Left hindlimb (tissue), 1 donor: ENCODE measurements at regions not wholly inside any gene's neighbourhood (a gene's known extent, or its start where the extent isn't known, plus 50 kb on each side); places are given as distances from the start of the nearest gene placed in this dataset.
"Not testable (repeated sequence)": the region's sequence is repeated elsewhere in the genome, so short reads cannot be mapped to it uniquely, and the experiment has no call there.

Experiments used
- DNase-seq: peaks from one replicate; pipeline ENCODE4 v3.0.0-alpha.2; 2018

DNA sequence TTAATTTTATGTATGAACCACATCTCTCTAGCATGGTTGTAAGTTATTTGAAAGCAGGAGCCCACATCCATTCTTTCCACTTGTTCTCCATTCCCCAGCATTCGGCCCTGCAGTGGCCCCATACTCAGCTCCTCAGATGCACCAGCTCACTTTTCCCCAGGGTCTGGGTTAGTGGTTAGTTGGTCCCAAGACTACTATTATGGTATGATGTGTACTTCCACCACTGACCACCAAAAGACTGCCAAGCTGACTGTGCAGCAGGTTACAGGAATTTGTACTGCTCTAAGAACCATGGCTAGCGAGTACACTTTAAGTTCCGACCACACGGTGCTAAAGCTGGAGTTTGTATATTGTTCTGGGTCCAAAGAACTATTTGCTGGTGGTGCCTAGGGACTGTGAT is 413.6 kb upstream of the TCF4 start:
- no peak for DNase-seq

DNA sequence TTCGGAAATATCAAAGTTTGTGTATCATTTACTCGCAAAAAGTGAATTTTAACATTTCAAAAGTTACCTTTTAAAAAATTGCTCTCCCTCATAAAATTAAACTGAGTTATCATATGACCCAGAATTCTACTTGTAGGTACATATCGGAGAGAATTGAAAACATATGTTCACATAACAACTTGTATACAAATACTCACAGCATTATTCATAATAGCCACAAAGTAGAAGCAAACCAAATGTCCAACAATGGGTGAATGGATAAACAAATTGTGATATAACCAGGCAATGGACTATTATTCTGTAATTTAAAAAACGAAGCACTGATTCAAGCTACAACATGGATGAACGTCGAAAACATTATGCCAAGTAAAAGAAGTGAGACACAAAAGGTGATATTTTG is 412.0 kb upstream of the TCF4 start:
- DNase-seq: no peak

DNA sequence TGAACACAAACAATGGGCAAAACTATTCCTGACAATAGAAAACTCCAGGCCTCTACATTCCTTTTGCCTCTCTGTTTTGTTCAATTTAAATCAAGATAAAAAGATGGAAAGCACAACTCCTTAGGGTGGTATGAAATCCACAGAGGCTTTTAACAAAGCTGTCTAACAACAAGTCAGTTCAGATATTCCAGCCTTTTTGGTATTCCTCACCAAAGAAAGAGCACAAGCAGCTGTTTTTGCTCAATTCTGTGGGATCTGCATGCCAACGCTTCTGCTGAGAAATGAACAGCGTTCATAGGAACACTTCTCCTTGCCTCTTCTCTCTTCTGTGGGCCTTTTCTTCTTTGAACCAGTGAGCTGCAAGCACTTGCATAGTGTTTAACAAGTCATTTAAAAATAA is 411.6 kb upstream of the TCF4 start:
- no peak for DNase-seq

DNA sequence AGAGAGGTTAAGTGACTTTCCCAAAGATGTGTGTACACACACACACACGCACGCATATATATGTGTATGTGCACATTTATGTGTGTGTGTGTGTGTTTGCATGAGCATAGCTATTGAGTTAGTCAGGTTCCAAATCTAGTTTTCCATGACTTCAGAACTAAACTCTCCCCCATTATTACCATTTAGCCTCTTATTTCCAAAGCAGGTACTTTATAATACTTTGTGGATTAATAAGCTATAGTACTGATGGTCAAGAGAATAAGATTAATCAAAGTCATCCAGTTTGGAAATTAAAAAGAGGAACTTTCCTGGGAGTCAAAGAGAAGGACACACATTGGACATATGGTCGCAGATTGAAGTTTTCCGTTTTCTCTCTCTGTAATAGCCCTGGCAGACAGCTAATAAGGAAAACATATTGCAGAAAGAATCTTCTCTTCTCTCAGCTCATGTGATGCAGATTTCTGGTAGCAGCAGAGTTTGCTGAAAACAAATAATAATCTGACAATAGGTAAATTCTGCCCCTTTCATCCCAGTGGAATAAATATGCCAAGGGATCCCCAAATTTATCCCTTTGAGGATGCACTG is 410.9 kb upstream of the TCF4 start:
- no peak for DNase-seq

DNA sequence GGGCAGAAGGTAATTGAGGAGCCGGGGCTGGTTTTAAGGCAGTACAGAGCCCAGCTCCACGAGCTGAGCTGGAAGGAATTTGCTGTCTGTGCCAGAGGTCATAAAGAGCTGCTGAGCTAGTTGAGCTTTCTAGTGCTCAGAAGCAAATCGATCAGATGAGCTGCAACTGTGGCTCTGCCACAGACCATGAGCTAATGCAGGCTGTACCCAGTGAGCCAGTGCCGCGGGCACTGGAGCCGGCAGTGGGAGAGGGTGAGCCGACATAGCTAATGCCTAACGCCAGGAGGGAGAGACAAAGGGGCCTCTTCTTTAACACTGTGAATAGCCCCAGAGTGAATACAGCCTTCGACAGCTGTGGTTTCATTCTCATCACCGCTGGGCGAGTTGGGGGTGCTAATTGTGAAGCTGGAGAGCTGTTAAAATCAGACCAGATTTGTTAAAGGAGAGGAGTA is 410.1 kb upstream of the TCF4 start:
- peak; percentile 81 for DNase-seq

DNA sequence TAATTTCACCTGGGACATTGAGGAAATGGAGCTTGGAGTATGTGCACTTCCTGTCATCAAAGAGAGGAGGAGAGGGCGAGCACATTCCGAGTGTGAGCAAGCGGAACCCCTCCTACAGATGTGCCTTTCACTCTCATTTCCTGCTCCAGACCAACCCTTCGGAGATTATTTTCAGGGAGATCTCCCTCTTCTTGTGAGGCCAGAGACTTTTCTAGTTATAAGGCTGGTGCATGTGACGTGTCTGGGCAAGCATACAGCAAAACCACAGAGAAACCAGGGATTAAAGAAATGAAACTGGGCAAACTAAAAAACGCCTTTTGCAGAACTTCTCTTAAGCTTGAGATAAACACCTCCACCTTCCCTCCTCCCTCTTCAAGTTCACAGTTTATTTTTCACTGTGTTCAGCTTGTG is 409.2 kb upstream of the TCF4 start:
- peak; percentile 45 for DNase-seq

DNA sequence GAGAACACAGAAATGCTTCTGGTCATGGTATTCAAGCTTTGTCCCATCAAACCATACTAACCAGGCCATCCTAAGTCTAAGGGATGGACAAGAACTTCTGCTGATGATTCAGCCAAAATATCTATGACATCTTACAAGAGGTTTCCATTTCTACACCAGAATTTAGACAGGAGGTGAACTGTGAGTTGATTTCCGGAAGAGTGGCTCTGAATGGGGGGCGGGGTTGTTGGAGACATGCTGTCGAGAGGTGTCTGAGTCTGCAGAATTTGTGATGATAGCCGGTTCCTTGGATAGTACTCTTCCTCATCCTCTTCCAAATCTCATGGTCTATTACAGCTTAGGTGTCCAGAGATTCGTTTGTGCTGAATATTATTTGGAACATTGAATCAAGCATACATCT is 408.7 kb upstream of the TCF4 start:
- DNase-seq: no peak

DNA sequence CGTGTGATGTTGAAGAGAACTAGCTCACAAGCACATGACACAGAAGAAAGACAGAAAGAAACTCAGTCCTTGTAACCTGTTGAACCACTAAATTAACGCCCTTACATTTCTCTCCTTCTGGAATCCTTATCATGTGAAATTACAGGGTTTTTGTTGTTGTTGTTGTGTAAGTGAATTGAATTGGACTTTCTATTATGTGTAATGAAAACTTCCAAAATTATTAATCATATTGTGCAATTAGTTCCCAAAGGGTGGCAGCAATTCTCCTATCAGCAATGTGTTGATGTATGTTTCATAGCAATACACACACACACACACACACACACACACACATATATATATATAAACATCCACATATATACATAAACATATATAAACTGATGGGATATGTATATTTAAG is 402.2 kb upstream of the TCF4 start:
- DNase-seq: no peak

DNA sequence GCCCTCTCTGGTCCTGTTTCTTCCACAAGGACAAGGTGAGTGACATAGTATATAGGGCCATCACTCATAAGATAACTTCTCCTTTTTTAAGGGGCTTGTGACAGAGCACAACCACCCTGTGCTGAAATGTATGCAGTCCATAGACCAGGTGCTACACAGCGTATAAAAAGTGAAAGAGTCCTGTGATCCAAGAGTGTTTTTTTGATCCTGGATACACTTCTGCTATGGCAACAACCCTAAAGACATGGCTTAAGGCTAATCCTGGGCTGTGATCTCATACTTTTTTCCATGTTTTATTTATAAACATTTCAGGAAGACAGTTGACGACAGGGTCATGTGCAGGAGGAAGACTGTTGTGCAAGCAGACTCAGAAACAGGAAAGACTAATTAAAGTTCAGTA is 400.5 kb upstream of the TCF4 start:
- no peak for DNase-seq

DNA sequence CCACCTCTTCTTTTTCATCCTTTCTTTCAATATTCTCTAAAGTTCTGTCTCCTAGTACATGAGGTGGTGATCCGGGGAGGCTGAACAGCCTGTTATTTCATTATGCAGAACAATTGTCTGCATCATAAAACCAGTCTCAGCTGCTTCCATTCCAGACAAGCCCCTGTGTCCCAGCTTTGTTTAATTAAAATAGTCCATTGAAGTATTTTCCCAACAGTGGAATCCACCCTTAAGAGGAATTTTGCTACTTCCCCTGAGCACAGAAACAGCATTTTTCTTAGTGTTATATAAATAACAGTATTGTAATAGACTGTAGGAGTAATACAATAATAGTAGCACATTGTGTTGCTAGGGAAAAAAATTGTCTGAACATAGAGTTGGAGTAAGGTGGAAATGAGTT is 395.4 kb upstream of the TCF4 start:
- no peak for DNase-seq

DNA sequence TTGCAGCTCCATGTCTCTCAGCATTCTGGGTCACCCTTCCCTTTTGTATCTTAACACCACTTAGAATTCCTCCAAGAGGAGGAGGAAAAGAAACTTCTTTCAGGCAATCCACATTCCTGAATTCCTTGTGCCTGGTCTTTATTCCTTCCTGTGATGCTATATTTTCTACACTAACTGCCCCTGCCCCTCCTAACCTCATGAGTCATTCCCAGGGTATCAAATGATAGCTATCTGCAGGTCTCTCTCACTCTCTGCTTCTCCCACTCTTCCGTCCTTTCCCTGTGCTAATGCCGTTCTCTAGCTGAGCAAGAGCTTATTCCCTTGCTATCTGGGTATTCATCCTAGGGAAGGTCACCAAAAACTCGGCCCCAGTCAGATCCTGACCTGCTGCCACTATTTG is 395.0 kb upstream of the TCF4 start:
- DNase-seq: no peak

DNA sequence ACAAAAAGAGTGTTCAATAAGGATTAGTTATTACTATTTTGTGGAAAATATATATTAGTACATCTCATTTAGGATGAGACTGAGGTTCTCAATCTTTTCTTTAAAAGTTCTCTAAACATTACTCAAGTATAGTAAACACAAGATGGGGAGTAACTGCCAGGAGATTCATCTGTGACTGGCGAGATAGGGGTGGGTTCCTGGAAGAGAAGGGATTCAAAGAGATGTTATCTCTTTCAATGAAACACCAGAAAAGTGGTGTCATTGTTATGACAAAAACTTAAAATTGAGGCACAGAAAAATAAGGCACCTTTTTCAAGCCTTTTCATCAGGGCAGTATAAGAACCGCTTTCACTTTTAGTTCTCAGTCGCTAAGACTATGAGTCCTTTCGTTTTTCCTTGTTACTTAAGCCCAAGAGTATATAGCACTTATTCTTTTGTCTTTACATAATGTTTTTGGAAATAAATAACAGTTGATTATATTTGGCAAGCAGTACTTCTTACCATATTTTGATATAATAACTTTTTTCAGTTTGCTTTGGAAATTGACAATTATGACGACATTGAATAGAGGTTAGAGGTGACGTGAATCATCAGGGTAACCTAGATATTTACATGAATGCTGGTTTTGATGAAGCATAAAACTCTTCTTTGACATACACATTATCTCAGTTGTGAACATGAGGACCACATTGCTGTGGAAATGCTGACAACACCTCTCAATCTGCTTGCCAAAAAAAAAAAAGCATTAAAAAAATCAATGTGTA is 393.9 kb upstream of the TCF4 start:
- no peak for DNase-seq

DNA sequence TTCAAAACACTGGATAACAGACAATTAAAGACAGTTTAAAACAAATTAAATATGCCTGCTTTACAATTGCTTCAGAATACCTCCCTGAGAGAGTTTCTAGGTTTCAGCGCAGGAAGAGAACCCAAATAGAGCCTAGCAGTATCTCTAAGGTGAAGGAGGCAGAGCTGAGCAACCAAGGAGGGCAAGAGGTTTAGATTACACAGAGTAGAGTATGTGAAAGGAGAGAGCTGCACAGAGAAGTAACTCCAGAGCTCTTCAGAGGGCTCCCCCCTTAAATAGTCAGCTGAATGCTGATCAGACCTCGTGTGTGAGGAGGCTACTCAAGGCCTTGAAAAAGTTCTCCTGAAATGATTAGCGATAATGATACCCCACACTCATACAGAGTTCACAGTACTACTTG is 386.5 kb upstream of the TCF4 start:
- no peak for DNase-seq

DNA sequence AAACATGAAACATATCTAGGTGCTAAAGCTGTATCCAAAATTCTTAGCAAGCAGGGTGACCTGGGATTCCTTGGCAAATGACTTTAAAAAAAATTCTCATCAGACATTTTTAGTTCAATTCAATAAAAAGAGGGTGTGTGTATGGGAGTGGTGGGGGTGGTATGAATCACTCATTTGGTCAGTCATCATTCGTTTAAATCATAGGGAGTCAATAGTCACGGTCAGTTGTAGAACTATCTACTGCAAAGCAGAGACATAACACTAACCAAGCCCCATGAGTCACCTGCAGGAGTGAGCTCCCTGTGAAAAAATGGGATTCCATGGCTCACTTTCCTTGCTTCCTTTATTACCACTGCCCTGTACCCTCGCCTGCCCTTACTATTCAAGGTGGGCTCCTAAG is 380.6 kb upstream of the TCF4 start:
- DNase-seq: no peak

DNA sequence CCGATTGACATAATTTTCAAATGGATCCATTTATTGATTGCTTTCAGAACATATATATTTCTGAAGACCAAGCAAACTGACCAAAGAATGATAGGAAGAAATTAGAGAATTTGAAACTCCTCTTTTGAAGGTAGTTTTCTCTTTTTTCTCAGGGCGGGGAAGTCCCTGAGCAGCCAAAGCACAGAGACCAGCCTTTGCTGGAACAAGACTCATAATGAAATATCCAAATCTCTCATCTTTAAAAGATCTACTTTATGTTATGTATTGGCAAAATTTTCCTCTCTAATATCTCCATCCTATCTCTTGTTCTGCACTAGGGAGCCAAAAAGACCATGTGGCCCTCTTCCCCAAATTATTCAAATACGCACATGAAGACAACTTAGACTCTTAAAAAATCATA is 379.0 kb upstream of the TCF4 start:
- DNase-seq: no peak

DNA sequence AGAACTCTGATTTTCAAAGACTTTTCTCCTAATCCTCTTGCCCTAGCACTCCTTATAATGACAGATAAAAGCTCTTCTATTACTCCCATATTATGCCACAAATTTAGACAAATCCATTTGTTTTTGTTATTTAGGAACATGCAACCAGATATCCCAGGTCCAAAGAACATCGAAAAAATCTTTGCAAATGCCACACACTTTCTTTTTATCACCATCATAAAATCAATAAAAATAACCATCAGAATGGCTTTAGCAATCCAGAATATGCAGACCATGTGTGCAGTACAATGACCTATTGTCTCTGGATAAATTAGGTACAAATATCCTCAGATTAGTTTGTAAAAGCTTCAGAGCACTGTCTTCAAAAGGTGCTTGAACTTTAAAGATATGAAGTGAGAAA is 376.2 kb upstream of the TCF4 start:
- DNase-seq: no peak

DNA sequence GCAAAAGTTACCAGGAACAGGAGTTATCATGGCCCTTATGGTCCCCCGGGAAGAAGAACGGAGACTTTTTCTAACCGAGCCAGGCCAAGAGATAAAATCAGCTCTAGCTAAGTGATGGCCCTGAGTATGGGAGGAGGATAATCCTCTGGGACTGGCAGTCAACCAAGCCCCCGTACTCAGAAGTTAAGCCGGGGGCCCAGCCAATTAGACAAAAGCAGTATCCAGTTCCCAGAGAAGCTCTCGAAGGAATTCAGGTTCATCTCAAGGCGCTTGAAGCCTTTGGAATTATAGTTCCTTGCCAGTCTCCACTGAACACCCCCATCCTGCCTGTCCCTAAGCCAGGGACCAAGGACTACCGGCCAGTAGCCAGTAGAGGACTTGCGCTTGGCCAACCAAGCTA is 365.3 kb upstream of the TCF4 start:
- no peak for DNase-seq

DNA sequence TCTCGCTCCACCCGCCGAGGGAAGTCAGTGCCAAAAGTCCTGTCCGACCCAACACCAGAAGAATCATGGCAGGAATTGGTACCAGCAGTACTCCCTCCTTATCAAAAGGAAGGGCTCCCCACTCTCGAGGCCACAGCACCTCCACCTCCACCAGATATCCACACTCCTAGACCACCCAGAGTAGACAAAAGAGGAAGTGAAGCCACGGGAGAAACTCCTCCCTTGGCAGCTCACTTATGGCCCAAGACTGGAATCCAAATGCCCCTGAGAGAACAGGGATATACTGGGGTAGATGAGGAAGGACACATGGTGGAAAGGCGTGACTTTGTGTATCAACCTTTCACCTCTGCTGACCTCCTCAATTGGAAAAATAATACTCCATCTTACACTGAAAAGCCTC is 363.7 kb upstream of the TCF4 start:
- DNase-seq: not testable (repeated sequence)

DNA sequence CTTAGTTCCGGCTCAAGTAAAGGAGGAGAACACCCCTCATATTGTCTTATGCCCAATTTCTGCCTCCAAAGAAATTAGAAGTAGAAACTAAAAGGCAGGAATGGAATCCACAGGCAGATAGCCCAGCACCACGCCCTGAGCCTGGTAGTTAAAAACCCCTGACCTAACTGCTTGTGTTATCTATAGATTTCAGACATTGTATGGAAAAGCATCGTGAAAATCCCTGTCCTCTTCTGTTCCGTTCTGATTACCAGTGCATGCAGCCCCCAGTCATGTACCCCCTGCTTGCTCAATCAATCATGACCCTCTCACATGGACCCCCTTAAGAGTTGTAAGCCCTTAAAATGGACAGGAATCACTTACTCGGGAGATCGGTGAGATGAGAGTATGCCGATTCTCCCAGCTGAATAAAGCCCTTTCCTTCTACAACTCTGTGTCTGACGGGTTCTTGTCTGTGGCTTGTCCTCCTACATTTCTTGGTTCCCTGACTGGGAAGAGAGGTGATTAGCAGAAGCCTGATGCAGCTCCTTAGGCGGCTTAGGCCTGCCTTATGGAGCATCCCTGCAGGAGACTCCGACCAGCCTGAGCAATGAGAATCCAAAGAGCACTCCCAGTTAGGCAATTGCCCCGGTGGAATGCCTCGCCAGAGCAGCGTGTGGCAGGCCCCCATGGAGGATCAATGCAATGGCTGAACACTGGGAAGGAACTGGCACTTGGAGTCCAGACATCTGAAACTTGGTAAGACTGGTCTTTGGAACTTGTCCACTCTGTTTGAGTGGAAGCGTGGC is 362.6 kb upstream of the TCF4 start:
- DNase-seq: no peak

DNA sequence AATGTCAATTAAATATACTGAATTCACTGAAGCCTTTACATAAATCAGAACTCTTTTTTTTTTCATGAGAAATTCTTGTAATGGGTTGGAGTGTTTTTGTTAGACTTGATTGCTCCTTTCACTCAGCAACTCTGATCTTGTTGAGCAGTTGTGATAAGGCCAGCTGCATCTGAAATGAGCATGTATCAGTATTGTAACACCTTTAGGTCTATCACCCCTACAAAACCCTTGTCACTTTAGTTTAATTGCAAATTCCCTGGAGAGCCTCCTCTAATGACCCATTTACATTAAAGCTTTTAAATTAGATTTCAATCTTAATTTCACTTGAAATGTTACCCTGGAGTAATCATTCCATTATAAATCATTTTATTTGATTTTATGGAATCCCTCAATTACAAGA is 346.8 kb upstream of the TCF4 start:
- DNase-seq: no peak

DNA sequence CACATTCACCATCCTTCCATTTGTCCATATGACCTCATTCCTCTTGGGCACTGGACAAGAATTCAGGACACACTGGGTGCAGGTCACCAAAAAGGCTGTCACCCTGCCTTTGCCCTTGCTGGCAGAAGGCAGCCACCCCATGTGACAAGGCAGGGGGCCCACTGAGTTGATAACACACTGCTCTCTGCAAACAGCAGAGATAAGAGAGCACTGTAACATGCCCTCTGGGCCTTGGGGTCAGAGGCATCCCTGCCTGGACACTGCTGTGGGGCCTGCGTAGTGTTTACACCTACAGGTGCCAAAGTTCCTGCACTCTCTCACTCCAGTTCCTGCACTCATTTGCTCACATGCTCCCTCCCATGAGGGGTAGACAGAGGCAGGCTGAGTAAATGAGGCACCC is 344.7 kb upstream of the TCF4 start:
- no peak for DNase-seq

DNA sequence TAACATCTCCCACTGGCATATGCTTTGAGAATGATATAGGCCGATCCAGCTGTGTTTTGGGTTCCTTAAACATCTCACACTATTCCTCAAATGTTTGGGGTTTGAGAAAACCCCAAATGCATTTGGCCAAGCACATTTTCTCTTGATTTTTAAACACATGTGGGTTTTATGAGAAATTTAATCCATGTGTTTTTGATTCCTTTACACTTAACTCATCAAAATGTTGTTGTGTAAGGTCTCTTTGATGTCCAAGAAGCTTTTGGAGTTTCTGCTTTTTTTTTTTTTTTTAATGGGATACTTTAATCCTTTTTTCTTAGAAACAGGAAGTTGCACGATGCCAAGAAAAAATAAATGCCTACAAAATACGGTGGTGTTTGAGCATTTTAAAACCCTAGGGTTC is 339.8 kb upstream of the TCF4 start:
- DNase-seq: no peak

DNA sequence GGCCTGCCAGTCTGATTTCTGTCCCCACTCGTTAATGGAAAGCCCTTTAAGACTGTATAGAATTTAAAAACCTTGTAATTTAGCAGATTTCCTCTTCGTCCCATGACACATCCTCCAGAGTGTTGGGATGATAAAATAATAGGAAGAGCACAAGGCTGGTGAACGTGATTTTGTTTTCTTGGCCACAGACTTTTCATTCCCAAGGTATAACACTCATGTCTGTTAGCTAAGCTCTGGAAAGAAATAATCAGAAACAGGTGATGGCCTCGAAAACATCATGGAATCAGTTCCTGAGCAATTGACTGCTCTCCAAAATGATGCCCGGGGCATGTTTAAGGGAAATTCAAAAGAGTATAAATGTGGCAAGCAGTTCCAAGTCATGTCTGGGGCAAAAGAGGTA is 337.8 kb upstream of the TCF4 start:
- no peak for DNase-seq

DNA sequence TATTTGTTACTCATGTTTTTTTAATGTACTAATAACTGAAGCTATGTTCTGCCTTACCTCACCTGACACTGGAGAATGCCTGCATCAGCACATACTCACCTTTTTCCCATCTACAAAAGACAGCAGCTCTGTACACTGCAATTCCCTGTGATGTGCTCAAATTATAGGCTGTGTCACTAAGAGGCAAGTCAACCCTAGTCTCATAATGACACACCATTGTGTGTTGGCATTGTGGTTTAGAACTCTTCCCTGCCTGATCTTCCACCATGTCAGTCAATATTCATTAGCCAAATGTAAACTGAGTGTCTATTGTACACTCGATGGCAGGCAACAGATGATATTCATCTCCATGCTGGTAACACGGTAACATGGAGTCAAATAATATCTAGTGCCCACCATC is 332.1 kb upstream of the TCF4 start:
- no peak for DNase-seq
